MV-4-11 (cell line): ENCODE measurements at regions not wholly inside any gene's neighbourhood (a gene's known extent, or its start where the extent isn't known, plus 50 kb on each side); places are given as distances from the start of the nearest gene placed in this dataset.
"Not testable (repeated sequence)": the region's sequence is repeated elsewhere in the genome, so short reads cannot be mapped to it uniquely, and the experiment has no call there.

Source experiments
- DNase-seq: peaks from one replicate; lab custom pipeline; 2025; lab: John Stamatoyannopoulos, UW

DNA sequence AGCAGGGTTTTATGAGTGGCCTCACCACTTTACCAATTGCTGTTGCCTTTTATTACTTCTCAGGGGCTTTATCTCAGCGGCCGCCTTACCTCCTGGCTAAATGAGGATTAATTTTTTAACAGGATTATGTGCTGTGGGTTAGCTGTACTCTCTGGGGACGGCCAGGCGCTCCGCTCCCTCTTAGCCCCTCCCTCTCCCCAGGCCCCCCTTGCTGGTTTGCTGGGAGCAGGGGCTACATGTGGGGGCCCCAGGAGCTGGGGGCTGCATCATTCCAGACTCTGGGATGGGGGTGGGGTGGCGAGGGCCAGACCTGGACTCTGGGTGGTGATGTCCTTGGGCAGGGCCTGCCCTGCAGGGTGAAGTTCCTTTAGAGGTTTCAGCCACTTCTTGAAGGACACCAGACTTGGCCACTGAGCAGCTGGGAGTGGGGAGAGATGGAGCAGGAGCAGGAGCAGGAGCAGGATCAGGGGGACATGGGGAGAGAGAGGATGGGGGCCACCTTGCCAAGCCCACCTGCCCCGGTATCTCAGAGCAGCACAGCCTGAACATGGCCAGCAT is 196.1 kb downstream of the GOLGA6L6 start:
- no peak for DNase-seq

DNA sequence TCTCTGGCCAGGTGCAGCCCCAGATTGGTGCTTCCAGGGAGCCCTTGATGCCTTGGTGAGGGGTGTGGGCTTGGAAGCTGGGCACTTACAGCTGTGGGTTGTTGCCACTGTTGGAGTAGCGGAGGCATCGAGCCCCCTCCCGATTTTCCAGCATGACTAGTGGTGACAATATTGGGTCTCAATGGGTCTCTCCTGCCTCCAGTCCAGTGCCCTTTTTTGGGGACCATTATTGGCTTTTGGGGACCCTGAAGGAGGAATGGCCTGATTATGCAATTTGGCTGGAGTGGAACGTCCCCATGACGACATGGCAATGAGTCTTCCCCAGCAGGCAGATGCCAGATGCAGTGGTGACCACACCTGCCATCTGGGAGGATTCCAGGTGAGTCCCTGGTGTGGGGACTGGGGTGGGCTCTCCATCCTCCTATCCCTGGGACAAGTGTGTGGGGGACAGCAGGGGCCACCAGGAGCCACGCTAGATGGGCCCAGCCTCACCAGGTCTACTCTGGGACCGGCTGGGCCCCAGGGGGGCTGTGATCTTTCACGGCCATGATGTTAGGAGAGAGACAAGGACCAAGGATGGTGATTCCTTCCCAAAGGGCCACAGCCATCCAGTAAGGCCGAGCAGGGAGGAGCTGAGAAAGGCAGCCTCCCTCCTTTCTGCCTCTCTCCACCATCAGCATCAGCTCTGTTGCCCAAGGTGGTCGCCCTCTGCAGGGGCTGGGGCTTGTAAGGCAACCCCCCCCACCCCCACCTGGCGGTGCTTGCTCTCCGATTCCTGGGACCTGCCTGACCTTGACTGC is 196.8 kb downstream of the GOLGA6L6 start:
- DNase-seq = no peak

DNA sequence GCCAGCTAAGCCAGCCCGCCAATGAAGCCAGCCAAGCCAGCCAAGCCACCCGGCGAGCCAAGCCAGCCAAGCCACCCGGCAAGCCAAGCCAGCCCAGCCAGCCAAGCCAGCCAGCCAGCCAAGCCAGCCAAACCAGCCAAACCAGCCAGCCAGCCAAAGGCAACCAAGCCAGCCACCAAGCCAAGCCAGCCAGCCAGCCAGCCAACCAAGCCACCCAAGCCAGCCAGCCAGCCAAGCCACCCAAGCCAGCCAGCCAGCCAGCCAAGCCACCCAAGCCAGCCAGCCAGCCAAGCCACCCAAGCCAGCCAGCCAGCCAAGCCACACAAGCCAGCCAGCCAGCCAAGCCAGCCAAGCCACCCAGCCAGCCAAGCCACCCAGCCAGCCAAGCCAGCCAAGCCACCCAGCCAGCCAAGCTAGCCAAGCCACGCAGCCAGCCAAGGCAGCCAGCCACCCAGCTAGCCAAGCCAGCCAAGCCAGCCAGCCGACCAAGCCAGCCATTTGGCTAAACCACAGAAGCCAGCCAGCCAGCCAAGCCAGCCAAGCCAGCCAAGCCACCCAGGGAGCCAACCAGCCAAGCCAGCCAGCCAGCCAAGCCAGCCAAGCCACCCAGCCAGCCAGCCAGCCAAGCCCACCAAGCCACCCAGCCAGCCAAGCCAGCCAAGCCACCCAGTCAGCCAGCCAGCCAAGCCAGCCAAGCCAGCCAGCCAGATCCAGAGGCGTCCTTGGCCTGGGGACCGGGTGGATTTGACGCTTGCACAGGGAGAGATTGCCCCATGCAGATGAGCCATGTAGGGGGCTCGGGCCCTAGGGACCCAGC is 198.0 kb downstream of the GOLGA6L6 start:
- not testable (repeated sequence) for DNase-seq

DNA sequence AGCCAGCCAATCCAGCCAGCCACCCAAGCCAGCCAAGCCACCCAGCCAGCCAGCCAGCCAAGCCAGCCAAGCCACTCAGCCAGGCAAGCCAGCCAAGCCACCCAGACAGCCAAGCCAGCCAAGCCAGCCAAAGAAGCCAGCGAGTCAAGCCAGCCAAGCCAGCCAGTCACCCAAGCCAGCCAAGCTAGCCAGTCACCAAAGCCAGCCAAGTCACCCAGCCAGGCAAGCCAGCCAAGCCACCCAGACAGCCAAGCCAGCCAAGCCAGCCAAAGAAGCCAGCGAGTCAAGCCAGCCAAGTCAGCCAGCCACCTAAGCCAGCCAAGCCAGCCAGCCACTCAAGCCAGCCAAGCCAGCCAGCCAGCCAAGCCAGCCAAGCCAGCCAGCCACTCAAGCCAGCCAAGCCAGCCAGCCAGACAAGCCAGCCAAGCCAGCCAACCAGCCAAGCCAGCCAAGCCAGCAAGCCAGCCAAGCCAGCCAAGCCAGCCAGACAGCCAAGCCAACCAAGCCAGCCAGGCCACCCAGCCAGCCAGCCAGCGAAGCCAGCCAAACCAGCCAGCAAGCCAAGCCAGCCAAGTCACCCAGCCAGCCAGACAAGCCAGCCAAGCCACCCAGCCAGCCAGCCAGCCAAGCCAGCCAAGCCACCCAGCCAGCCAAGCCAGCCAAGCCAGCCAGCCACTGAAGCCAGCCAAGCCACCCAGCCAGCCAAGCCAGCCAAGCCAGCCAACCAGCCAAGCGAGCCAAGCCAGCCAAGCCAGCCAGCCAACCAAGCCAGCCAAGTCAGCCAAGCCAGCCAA is 198.8 kb downstream of the GOLGA6L6 start:
- DNase-seq = not testable (repeated sequence)

DNA sequence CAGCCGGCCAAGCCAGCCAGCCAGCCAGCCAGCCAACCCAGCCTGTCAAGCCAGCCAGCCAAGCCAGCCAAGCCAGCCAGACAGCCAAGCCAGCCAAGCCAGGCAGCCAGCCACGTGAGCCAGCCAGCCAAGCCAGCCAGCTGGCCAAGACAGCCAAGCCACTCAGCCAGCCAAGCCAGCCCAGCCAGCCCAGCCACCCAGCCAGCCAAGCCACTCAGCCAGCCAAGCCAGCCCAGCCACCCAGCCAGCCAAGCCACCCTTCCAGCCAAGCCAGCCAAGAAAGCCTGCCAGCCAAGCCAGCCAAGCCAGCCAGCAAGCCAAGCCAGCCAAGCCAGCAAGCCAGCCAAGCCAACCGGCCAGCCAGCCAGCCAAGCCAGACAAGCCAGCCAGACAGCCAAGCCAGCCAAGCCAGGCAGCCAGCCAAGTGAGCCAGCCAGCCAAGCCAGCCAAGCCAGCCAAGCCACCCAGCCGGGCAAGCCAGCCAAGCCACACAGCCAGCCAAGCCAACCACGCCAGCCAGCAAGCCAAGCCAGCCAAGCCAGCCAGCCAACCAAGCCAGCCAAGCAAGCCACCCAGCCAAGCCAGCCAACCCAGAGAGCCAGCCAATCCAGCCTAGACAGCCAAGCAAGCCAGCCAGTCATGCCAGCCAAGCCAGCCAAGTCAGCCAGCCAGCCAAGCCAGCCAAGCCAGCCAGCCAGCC is 199.5 kb downstream of the GOLGA6L6 start:
- no peak for DNase-seq

DNA sequence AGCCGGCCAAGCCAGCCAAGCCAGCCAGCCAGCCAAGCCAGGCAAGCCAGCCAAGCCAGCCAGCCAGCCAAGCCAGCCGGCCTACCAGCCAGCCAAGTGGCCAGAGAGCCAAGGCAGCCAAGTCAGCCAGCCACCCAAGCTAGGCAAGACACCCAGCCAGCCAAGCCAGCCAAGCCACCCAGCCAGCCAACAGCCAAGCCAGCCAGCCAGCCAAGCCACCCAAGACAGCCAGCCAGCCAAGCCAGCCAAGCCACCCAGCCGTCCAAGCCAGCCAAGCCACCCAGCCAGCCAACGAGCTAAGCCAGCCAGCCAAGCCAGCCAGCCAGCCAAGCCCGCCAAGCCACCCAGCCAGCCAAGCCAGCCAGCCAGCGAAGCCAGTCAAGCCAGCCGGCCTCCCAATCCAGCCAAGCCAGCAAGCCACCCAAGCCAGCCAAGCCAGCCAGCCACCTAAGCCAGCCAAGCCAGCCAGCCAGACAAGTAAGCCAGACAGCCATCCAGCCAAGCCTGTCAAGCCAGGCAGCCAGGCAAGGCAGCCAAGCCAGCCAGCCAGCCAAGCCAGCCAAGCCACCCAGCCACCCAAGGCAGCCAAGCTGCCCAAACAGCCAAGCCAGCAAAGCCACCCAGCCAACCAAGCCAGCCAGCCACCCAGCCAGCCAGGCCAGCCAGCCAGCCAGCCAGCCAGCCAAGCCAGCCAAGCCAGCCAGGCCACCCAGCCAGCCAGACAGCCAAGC is 200.5 kb downstream of the GOLGA6L6 start:
- no peak for DNase-seq

DNA sequence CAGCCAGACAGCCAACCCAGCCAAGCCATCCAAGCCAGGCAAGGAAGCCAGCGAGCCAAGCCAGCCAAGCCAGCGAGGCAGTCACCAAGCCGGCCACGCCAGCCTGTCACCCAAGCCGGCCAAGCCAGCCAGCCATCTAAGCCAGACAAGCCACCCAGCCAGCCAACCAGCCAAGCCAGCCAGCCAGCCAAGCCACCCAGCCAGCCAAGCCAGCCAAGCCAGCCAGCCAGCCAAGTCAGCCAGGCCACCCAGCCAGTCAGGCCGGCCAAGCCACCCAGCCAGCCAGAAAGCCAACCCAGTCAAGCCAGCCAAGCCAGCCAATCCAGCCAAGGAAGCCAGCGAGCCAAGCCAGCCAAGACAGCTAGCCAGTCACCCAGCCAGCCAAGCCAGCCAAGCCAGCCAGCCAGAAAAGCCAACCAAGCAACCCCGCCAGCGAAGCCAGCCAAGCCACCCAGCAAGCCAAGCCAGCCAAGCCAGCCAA is 201.2 kb downstream of the GOLGA6L6 start:
- no peak for DNase-seq

DNA sequence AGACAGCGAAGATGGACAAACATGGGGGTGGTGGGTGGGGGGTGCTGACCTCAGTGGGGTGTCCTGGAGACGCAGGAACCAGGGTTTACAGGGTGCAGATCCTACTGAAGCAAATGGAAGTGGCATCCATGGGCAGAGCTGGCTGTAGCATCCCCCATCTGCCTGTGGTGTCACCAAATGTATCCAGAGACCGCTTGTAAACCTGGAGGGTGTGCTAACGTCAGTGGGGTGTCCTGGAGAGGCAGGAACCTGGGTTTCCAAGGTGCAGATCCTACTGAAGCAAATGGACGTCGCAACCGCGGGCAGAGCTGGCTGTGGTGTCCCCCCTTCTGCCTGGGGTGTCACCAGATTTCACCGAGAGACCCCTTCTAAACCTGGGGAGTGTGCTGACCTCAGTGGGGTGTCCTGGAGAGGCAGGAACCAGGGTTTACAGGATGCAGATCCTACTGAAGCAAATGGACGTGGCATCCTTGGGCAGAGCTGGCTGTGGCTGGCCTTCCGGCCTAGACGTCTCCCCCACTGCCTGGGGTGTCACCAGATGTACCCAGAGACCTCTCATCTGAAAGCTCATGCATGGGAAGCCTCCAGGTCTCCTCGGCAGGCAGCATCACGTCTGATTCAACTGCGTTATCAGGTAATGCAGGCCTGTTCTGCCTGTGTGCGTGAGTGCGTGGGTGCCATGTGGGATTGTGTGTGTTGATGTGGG is 202.4 kb downstream of the GOLGA6L6 start:
- DNase-seq = not testable (repeated sequence)

DNA sequence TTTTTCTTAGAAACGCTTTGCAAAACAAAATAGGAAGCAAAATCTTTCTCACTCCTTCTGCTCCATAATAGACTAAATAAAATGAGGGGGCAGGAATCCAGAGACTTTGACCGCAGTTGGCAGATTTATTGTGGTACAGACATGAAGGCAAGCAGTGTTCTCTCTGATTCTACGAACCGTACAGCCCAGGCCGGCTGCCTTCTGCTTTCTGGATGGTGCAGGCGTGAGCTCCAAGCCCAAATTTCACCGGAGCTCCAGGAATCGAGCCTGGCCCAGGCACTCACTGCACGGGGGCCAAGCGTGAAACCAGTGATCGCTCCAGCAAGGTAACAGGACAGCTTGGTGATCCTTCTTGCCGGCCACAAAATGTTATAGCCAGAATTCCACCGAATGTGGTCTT is 202.9 kb downstream of the GOLGA6L6 start:
- not testable (repeated sequence) for DNase-seq

DNA sequence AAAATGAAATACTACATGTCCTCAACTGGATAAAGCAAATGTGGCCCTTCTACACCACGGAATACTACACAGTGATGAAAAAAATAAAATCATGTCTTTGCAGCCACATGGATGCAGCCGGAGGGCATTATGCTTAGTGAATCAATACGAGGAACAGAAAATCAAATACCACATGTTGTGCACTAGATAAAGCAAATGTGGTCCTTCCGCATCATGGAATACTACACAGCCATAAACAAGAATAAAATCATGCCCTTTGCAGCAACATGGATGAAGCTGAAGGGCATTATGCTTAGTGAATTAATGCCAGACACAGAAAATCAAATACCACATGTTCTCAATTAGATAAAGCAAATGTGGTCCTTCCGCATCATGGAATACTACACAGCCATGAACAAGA is 204.4 kb downstream of the GOLGA6L6 start:
- not testable (repeated sequence) for DNase-seq

DNA sequence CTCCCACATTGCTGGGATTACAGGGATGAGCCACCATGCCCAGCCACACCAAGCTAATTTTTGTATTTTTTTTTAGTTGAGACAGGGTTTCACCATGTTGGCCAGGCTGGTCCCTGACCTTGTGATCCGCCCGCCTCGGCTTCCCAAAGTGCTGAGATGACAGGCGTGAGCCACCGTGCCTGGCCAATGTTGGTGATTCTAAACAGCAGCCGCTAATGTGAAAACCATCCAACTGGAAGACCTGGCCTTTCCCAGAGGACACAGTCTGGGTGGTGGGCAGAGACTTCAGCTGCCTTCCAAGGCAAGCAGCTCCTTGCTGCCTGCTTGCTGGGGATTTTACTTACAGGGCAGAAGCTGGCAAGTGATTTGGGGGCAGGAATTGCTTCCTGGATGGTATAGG is 207.1 kb downstream of the GOLGA6L6 start:
- DNase-seq = not testable (repeated sequence)

DNA sequence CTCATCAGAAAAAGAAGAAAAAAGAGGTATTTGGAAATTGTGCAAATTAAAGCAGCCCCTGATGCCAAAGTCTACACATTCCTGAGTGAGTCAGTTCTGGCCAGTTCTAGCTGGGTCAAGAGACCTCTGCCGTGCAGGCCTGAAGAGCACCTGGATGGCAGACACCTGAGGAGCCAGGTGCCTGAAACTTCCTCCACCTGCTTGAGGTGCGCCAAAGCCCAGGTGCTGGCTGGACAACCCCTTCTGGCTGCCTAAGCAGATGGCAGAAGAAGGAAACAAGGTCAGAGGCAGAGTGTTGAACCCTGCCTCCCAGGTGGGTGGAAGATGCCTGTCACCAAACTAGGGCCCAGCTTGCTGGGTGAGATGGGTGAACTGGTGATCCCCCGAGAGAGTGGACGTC is 215.8 kb downstream of the GOLGA6L6 start:
- not testable (repeated sequence) for DNase-seq

DNA sequence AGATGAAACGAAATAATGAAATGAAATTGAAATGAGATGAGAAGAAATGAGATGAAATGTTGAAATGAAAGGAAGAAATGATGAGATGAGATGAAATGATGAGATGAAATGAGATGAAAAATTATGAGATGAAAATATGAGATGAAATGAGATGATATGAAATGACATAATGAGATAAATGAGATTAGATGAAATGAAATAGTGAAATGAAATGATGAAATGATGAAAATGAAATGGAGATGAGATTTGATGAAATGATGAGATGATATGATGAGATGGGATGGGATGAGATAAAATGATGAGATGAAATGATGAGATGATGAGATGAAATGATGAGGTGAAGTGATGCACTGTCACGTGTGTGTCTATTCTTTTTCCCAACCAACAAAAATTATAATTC is 224.5 kb downstream of the GOLGA6L6 start:
- not testable (repeated sequence) for DNase-seq

DNA sequence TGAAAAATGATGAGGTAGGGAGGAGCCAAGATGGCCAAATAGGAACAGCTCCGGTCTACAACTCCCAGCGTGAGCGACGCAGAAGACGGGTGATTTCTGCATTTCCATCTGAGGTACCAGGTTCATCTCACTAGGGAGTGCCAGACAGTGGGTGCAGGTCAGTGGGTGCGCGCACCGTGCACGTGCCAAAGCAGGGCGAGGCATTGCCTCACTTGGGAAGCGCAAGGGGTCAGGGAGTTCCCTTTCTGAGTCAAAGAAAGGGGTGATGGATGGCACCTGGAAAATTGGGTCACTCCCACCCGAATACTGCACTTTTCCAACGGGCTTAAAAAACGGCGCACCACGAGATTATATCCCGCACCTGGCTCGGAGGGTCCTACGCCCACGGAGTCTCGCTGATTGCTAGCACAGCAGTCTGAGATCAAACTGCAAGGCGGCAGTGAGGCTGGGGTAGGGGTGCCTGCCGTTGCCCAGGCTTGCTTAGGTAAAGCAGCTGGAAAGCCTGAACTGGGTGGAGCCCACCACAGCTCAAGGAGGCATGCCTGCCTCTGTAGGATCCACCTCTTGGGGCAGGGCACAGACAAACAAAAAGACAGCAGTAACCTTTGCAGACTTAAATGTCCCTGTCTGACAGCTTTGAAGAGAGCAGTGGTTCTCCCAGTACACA is 230.5 kb downstream of the GOLGA6L6 start:
- not testable (repeated sequence) for DNase-seq

DNA sequence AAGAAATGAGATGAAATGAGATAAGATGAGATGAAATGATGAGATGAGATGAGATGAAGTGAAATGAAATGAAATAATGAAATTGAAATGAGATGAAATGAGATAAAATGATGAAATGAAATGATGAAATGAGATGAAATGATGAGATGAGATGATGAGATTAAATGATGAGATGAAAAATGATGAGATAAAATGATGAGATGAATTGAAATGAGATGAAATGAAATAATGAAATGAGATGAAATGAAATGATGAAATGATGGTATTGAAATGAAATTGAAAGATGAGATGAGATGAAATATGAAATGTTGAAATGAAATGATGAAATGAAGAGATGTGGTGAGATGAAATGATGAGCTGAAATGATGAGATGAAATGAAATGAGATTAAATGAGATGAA is 231.0 kb downstream of the GOLGA6L6 start:
- DNase-seq = no peak

DNA sequence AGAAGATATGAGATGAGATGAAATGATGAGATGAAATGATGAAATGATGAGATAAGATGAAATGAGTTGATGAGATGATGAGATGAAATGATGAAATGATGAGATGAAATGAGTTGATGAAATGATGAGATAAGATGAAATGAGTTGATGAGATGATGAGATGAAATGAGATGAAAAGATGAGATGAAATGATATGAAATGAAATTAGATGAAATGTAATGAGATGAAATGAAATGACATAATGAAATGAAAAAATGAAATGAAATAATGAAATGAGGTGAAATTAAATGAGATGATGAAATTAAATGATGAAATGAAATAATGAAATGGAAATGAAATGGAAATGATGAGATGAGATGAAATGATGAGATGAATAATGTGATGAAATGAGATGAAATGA is 231.6 kb downstream of the GOLGA6L6 start:
- not testable (repeated sequence) for DNase-seq

DNA sequence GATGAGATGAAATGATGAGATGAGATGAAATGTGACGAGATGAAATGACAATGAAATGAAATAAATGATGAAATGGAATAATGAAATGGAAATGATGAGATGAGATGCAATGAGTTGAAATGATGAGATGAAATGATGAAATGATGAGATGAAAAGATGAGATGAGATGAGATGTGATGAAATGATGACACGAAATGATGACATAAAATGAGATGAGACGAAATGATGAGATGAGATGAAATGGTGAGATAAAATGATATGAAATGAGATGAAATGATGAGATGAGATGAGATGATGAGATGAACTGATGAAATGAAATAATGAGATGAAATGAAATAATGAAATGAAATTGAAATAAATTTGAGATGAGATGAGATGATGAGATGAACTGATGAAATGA is 232.2 kb downstream of the GOLGA6L6 start:
- DNase-seq = not testable (repeated sequence)

DNA sequence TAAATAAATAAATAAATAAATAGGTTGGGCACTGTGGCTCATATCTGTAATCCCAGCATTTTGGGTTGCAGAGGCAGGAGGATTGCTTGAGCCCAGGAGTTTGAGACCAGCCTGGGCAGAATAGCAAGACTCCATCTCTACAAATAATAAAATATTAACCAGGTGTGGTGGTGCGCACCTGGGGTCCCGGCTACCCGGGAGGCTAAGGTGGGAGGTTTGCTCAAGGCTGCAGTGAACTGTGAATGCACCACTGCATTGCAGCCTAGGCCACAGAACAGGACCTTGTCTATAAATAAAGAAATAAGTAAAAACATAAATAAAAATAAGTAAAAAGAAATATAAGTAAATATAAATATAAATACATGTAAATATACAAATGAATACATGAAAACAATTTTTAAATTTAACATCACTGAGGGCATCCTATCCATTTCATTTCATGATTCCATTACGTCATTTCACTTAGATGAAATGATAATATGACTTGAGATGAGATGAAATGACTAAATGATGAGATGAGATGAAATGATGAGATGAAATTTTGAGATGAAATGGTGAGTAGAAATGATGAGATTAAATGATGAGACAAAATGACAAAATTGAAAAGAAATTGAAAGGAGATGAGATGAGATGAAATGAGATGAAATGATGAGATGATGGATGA is 233.4 kb downstream of the GOLGA6L6 start:
- not testable (repeated sequence) for DNase-seq

DNA sequence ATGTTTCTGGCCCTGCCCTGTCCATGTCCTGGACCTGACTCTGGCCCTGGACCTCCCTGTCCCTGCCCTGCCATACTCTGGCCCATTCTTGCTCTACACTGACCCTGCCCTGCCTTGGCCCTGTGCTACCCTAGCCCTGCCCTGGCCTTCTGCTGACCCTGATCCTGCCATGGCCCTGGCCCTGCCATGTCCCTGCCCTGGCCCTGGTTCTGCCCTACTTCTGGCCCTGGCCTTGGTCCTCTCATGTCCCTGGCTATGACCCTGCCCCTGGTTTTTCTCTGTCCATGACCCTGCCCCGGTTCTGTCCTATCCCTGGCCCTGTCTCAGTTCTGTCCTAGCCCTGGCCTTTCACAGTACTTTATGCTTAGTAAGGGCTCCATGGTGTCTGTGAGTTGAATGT is 234.5 kb downstream of the GOLGA6L6 start:
- not testable (repeated sequence) for DNase-seq
